ENCODE measurements at regions not wholly inside any gene's neighbourhood (a gene's known extent, or its start where the extent isn't known, plus 50 kb on each side); places are given as distances from the start of the nearest gene placed in this dataset.
"Not testable (repeated sequence)": the region's sequence is repeated elsewhere in the genome, so short reads cannot be mapped to it uniquely, and the experiment has no call there.

GRCh38 chr7:82676777-82677463 is 233.3 kb upstream of the CACNA2D1 start:
- H3K9me3 ChIP-seq (ENCODE audit: control insufficient read depth in 1 of 2, low read length in 2 of 2), result no peaks in the 10 kb centered on the region
- no peaks in the 10 kb centered on the region for H3K27me3 ChIP-seq (ENCODE audit: control insufficient read depth in 1 of 2, insufficient read depth in 2 of 2, low read length in 2 of 2)
- no peak overlapping the region for H3K27ac ChIP-seq (ENCODE audit: low read depth, low read length)
- no peaks in the 10 kb centered on the region for H3K36me3 ChIP-seq (ENCODE audit: control insufficient read depth in 1 of 2, insufficient read depth in 2 of 2, low read length in 2 of 2)
- peaks cover 0 to 5% of the 10 kb centered on the region in 2 donors for H3K4me1 ChIP-seq (ENCODE audit: control insufficient read depth in 1 of 2, insufficient read depth in 2 of 2, low read length in 2 of 2)
- no peak overlapping the region for H3K4me3 ChIP-seq (ENCODE audit: low read depth in 1 of 2, low read length in 2 of 2)
- H3K9ac ChIP-seq (ENCODE audit: low read depth in 1 of 2, low read length in 2 of 2), result no peak overlapping the region

GRCh38 chr7:82675396-82675795 is 231.8 kb upstream of the CACNA2D1 start:
- H3K27me3 ChIP-seq (ENCODE audit: control insufficient read depth in 1 of 2, insufficient read depth in 2 of 2, low read length in 2 of 2), result no peaks in the 10 kb centered on the region
- H3K4me3 ChIP-seq (ENCODE audit: low read depth in 1 of 2, low read length in 2 of 2), result no peak overlapping the region
- H3K27ac ChIP-seq (ENCODE audit: low read depth, low read length), result no peak overlapping the region
- H3K4me1 ChIP-seq (ENCODE audit: control insufficient read depth in 1 of 2, insufficient read depth in 2 of 2, low read length in 2 of 2), result peaks cover 0 to 5% of the 10 kb centered on the region in 2 donors
- H3K9me3 ChIP-seq (ENCODE audit: control insufficient read depth in 1 of 2, low read length in 2 of 2), result no peaks in the 10 kb centered on the region
- H3K9ac ChIP-seq (ENCODE audit: low read depth in 1 of 2, low read length in 2 of 2), result no peak overlapping the region
- no peaks in the 10 kb centered on the region for H3K36me3 ChIP-seq (ENCODE audit: control insufficient read depth in 1 of 2, insufficient read depth in 2 of 2, low read length in 2 of 2)

- Histone ChIP-seq H3K27me3 (ENCODE audit: control insufficient read depth in 1 of 2, insufficient read depth in 2 of 2, low read length in 2 of 2) (no peaks in the 10 kb centered on the region), H3K9me3 (ENCODE audit: control insufficient read depth in 1 of 2, low read length in 2 of 2) (no peaks in the 10 kb centered on the region), H3K9ac (ENCODE audit: low read depth in 1 of 2, low read length in 2 of 2) (no peak overlapping the region), H3K27ac (ENCODE audit: low read depth, low read length) (no peak overlapping the region), H3K4me1 (ENCODE audit: control insufficient read depth in 1 of 2, insufficient read depth in 2 of 2, low read length in 2 of 2) (peaks cover 0 to 5% of the 10 kb centered on the region in 2 donors), H3K4me3 (ENCODE audit: low read depth in 1 of 2, low read length in 2 of 2) (no peak overlapping the region), H3K36me3 (ENCODE audit: control insufficient read depth in 1 of 2, insufficient read depth in 2 of 2, low read length in 2 of 2) (no peaks in the 10 kb centered on the region)
Observed at GRCh38 chr7:82674268-82674667, 230.7 kb upstream of the CACNA2D1 start.

- no peaks in the 10 kb centered on the region for H3K36me3 ChIP-seq (ENCODE audit: control insufficient read depth in 1 of 2, insufficient read depth in 2 of 2, low read length in 2 of 2)
- H3K4me3 ChIP-seq (ENCODE audit: low read depth in 1 of 2, low read length in 2 of 2), result no peak overlapping the region
- no peak overlapping the region for H3K9ac ChIP-seq (ENCODE audit: low read depth in 1 of 2, low read length in 2 of 2)
- H3K4me1 ChIP-seq (ENCODE audit: control insufficient read depth in 1 of 2, insufficient read depth in 2 of 2, low read length in 2 of 2), result peaks cover 0 to 4% of the 10 kb centered on the region in 2 donors
- no peaks in the 10 kb centered on the region for H3K9me3 ChIP-seq (ENCODE audit: control insufficient read depth in 1 of 2, low read length in 2 of 2)
- no peak overlapping the region for H3K27ac ChIP-seq (ENCODE audit: low read depth, low read length)
- no peaks in the 10 kb centered on the region for H3K27me3 ChIP-seq (ENCODE audit: control insufficient read depth in 1 of 2, insufficient read depth in 2 of 2, low read length in 2 of 2)
Observed at GRCh38 chr7:82672078-82672477, 228.5 kb upstream of the CACNA2D1 start.

GRCh38 chr7:82669141-82669540 is 225.6 kb upstream of the CACNA2D1 start:
- Histone ChIP-seq H3K4me1 (ENCODE audit: control insufficient read depth in 1 of 2, insufficient read depth in 2 of 2, low read length in 2 of 2) (no peaks in the 10 kb centered on the region), H3K27ac (ENCODE audit: low read depth, low read length) (no peak overlapping the region), H3K9me3 (ENCODE audit: control insufficient read depth in 1 of 2, low read length in 2 of 2) (no peaks in the 10 kb centered on the region), H3K4me3 (ENCODE audit: low read depth in 1 of 2, low read length in 2 of 2) (no peak overlapping the region), H3K27me3 (ENCODE audit: control insufficient read depth in 1 of 2, insufficient read depth in 2 of 2, low read length in 2 of 2) (no peaks in the 10 kb centered on the region), H3K9ac (ENCODE audit: low read depth in 1 of 2, low read length in 2 of 2) (no peak overlapping the region), H3K36me3 (ENCODE audit: control insufficient read depth in 1 of 2, insufficient read depth in 2 of 2, low read length in 2 of 2) (no peaks in the 10 kb centered on the region)

- Histone ChIP-seq H3K27me3 (ENCODE audit: control insufficient read depth in 1 of 2, insufficient read depth in 2 of 2, low read length in 2 of 2) (no peaks in the 10 kb centered on the region), H3K36me3 (ENCODE audit: control insufficient read depth in 1 of 2, insufficient read depth in 2 of 2, low read length in 2 of 2) (no peaks in the 10 kb centered on the region), H3K4me1 (ENCODE audit: control insufficient read depth in 1 of 2, insufficient read depth in 2 of 2, low read length in 2 of 2) (no peaks in the 10 kb centered on the region), H3K4me3 (ENCODE audit: low read depth in 1 of 2, low read length in 2 of 2) (no peak overlapping the region), H3K27ac (ENCODE audit: low read depth, low read length) (no peak overlapping the region), H3K9me3 (ENCODE audit: control insufficient read depth in 1 of 2, low read length in 2 of 2) (no peaks in the 10 kb centered on the region), H3K9ac (ENCODE audit: low read depth in 1 of 2, low read length in 2 of 2) (no peak overlapping the region)
Observed at GRCh38 chr7:82668676-82669075, 225.1 kb upstream of the CACNA2D1 start.

- Histone ChIP-seq H3K9ac (ENCODE audit: low read depth in 1 of 2, low read length in 2 of 2) (no peak overlapping the region), H3K36me3 (ENCODE audit: control insufficient read depth in 1 of 2, insufficient read depth in 2 of 2, low read length in 2 of 2) (no peaks in the 10 kb centered on the region), H3K27ac (ENCODE audit: low read depth, low read length) (no peak overlapping the region), H3K4me1 (ENCODE audit: control insufficient read depth in 1 of 2, insufficient read depth in 2 of 2, low read length in 2 of 2) (no peaks in the 10 kb centered on the region), H3K9me3 (ENCODE audit: control insufficient read depth in 1 of 2, low read length in 2 of 2) (no peaks in the 10 kb centered on the region), H3K27me3 (ENCODE audit: control insufficient read depth in 1 of 2, insufficient read depth in 2 of 2, low read length in 2 of 2) (no peaks in the 10 kb centered on the region), H3K4me3 (ENCODE audit: low read depth in 1 of 2, low read length in 2 of 2) (no peak overlapping the region)
Observed at GRCh38 chr7:82665966-82666507, 222.5 kb upstream of the CACNA2D1 start.

GRCh38 chr7:82655965-82656364 is 212.4 kb upstream of the CACNA2D1 start:
- no peaks in the 10 kb centered on the region for H3K36me3 ChIP-seq (ENCODE audit: control insufficient read depth in 1 of 2, insufficient read depth in 2 of 2, low read length in 2 of 2)
- no peaks in the 10 kb centered on the region for H3K4me1 ChIP-seq (ENCODE audit: control insufficient read depth in 1 of 2, insufficient read depth in 2 of 2, low read length in 2 of 2)
- no peaks in the 10 kb centered on the region for H3K9me3 ChIP-seq (ENCODE audit: control insufficient read depth in 1 of 2, low read length in 2 of 2)
- no peak overlapping the region for H3K9ac ChIP-seq (ENCODE audit: low read depth in 1 of 2, low read length in 2 of 2)
- no peak overlapping the region for H3K27ac ChIP-seq (ENCODE audit: low read depth, low read length)
- no peak overlapping the region for H3K4me3 ChIP-seq (ENCODE audit: low read depth in 1 of 2, low read length in 2 of 2)
- H3K27me3 ChIP-seq (ENCODE audit: control insufficient read depth in 1 of 2, insufficient read depth in 2 of 2, low read length in 2 of 2), result no peaks in the 10 kb centered on the region

GRCh38 chr7:82650095-82650494 is 206.5 kb upstream of the CACNA2D1 start:
- H3K9ac ChIP-seq (ENCODE audit: low read depth in 1 of 2, low read length in 2 of 2); H3K9me3 ChIP-seq (ENCODE audit: control insufficient read depth in 1 of 2, low read length in 2 of 2); H3K27me3 ChIP-seq (ENCODE audit: control insufficient read depth in 1 of 2, insufficient read depth in 2 of 2, low read length in 2 of 2); H3K36me3 ChIP-seq (ENCODE audit: control insufficient read depth in 1 of 2, insufficient read depth in 2 of 2, low read length in 2 of 2); H3K4me1 ChIP-seq (ENCODE audit: control insufficient read depth in 1 of 2, insufficient read depth in 2 of 2, low read length in 2 of 2); H3K27ac ChIP-seq (ENCODE audit: low read depth, low read length); H3K4me3 ChIP-seq (ENCODE audit: low read depth in 1 of 2, low read length in 2 of 2): not testable (repeated sequence)

GRCh38 chr7:82633592-82633991 is 190.0 kb upstream of the CACNA2D1 start:
- no peak overlapping the region for H3K9ac ChIP-seq (ENCODE audit: low read depth in 1 of 2, low read length in 2 of 2)
- no peaks in the 10 kb centered on the region for H3K9me3 ChIP-seq (ENCODE audit: control insufficient read depth in 1 of 2, low read length in 2 of 2)
- H3K27ac ChIP-seq (ENCODE audit: low read depth, low read length), result no peak overlapping the region
- H3K27me3 ChIP-seq (ENCODE audit: control insufficient read depth in 1 of 2, insufficient read depth in 2 of 2, low read length in 2 of 2), result no peaks in the 10 kb centered on the region
- H3K4me3 ChIP-seq (ENCODE audit: low read depth in 1 of 2, low read length in 2 of 2), result no peak overlapping the region
- H3K36me3 ChIP-seq (ENCODE audit: control insufficient read depth in 1 of 2, insufficient read depth in 2 of 2, low read length in 2 of 2), result no peaks in the 10 kb centered on the region
- H3K4me1 ChIP-seq (ENCODE audit: control insufficient read depth in 1 of 2, insufficient read depth in 2 of 2, low read length in 2 of 2), result peaks cover 0 to 3% of the 10 kb centered on the region in 2 donors
